ENCODE measurements at regions not wholly inside any gene's neighbourhood (a gene's known extent, or its start where the extent isn't known, plus 50 kb on each side); places are given as distances from the start of the nearest gene placed in this dataset.

GRCh38 chr13:103299079-103299478 is 232.9 kb upstream of the SLC10A2 start:
- intact Hi-C loops (cut with micrococcal nuclease): no loop called here
- TF ChIP-seq USF2 (IDR thresholded peaks at IDR 0.05; ENCODE audit: low read depth, low read length) (no peak), POLR2A (IDR thresholded peaks at IDR 0.05; ENCODE audit: low read depth, low read length) (no peak), RFX5 (IDR thresholded peaks at IDR 0.05; ENCODE audit: low read depth, low read length) (no peak), CHD1 (IDR thresholded peaks at IDR 0.05; ENCODE audit: low read depth, low read length) (no peak), MAZ (IDR thresholded peaks at IDR 0.05; ENCODE audit: borderline replicate concordance, low read depth, low read length) (no peak), FOS (IDR thresholded peaks at IDR 0.05; ENCODE audit: low read depth, low read length) (no peak), MAFK (IDR thresholded peaks at IDR 0.05; ENCODE audit: low read depth, low read length) (no peak), SMC3 (IDR thresholded peaks at IDR 0.05; ENCODE audit: low read depth, low read length) (no peak), RAD21 (IDR thresholded peaks at IDR 0.05; ENCODE audit: low read length) (no peak), BHLHE40 (IDR thresholded peaks at IDR 0.05; ENCODE audit: low read depth, low read length) (no peak), CTCF (conservative IDR thresholded peaks at IDR 0.05; ENCODE audit: low read depth, low read length) (no peak), CEBPB (IDR thresholded peaks at IDR 0.05; ENCODE audit: low read depth, low read length) (no peak), NFE2L2 (IDR thresholded peaks at IDR 0.05; ENCODE audit: low read depth, low read length) (no peak), RCOR1 (IDR thresholded peaks at IDR 0.05; ENCODE audit: insufficient replicate concordance, low read length) (no peak), MXI1 (IDR thresholded peaks at IDR 0.05; ENCODE audit: borderline replicate concordance, low read depth, low read length) (no peak)
- TF ChIP-seq, protein P1, sequence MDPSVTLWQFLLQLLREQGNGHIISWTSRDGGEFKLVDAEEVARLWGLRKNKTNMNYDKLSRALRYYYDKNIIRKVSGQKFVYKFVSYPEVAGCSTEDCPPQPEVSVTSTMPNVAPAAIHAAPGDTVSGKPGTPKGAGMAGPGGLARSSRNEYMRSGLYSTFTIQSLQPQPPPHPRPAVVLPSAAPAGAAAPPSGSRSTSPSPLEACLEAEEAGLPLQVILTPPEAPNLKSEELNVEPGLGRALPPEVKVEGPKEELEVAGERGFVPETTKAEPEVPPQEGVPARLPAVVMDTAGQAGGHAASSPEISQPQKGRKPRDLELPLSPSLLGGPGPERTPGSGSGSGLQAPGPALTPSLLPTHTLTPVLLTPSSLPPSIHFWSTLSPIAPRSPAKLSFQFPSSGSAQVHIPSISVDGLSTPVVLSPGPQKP (IDR thresholded peaks at IDR 0.05; ENCODE audit: borderline replicate concordance, low read depth, low read length): no peak
- H2BK120ac ChIP-seq (ENCODE audit: low read depth, low read length): no peak overlapping the region
- no peak overlapping the region for H3K27ac ChIP-seq (ENCODE audit: insufficient read depth, low read length)
- H2AK9ac ChIP-seq (replicated peaks; ENCODE audit: low read depth, low read length, poor library complexity): no peak overlapping the region
- H3K9me3 ChIP-seq (ENCODE audit: control insufficient read depth, insufficient read depth, low read length): peaks cover 11% of the 10 kb centered on the region; the same call in 1 of the 2 replicates
- no peaks in the 10 kb centered on the region for H3K4me1 ChIP-seq (ENCODE audit: control insufficient read depth, insufficient read depth, low read length)
- no peak for ATAC-seq (ENCODE audit: low read depth)
- no peak for DNase-seq
- no peaks in the 10 kb centered on the region for H3K79me1 ChIP-seq (ENCODE audit: low read depth in 1 of 2, low read length in 2 of 2)
- in situ Hi-C loops (cut with MboI; ENCODE audit: low sequenced_read_pairs): no loop called here
- no TSS peak for BruUV-seq (replicated peaks)
- dilution Hi-C loops (cut with HindIII; ENCODE audit: low sequenced_read_pairs, unreplicated experiment): no loop called here
- WGBS, 2 experiments (ENCODE audit: extremely low coverage in 2 of 2, insufficient read length in 1 of 2): no CpG with 5 or more reads among the region's 3 CpGs
- no peak overlapping the region for H3K4ac ChIP-seq (ENCODE audit: low read depth, low read length)
- no peak overlapping the region for H4K5ac ChIP-seq (ENCODE audit: low read depth, low read length)
- H2BK5ac ChIP-seq (ENCODE audit: low read depth, low read length, poor library complexity, severe bottlenecking): no peak overlapping the region
- H3K36me3 ChIP-seq (ENCODE audit: control insufficient read depth, insufficient read depth, low read length): no peaks in the 10 kb centered on the region
- no peak overlapping the region for H4K91ac ChIP-seq (ENCODE audit: insufficient read depth, low read depth, low read length)
- H3K4me3 ChIP-seq (ENCODE audit: insufficient read depth, low read depth, low read length): no peak overlapping the region
- H3K27me3 ChIP-seq (ENCODE audit: control insufficient read depth, insufficient read depth, low read length): no peaks in the 10 kb centered on the region
- no peak overlapping the region for H4K8ac ChIP-seq (ENCODE audit: low read depth in 2 of 2, low read length in 2 of 2)
- H2BK20ac ChIP-seq (ENCODE audit: low read depth, low read length): no peak overlapping the region
- H3K23ac ChIP-seq (ENCODE audit: low read depth, low read length): no peak overlapping the region
- POLR2A ChIA-PET (ENCODE audit: unreplicated experiment): no interaction called here
- CTCF ChIA-PET: no interaction called here
- H3K9ac ChIP-seq (ENCODE audit: low read depth, low read length): no peak overlapping the region
- no peaks in the 10 kb centered on the region for H3K9me1 ChIP-seq (ENCODE audit: insufficient read depth, low read length)
- H2AFZ ChIP-seq (replicated peaks; ENCODE audit: low read length, poor library complexity): no peak overlapping the region
- H4K20me1 ChIP-seq (ENCODE audit: insufficient read depth, low read length): no peaks in the 10 kb centered on the region
- no peak overlapping the region for H3K14ac ChIP-seq (replicated peaks; ENCODE audit: low read depth, low read length)
- no peak overlapping the region for H3K56ac ChIP-seq (ENCODE audit: extremely low read depth, insufficient read depth, low read length)
- no peak overlapping the region for H2AK5ac ChIP-seq (ENCODE audit: low read depth, low read length)
- H3K4me2 ChIP-seq (ENCODE audit: low read depth, low read length): no peak overlapping the region
- H3K18ac ChIP-seq (ENCODE audit: low read depth, low read length): no peak overlapping the region
- H2BK15ac ChIP-seq (ENCODE audit: low read depth, low read length): no peak overlapping the region

Measured in IMR-90 (cell line).